ENCODE measurements at regions not wholly inside any gene's neighbourhood (a gene's known extent, or its start where the extent isn't known, plus 50 kb on each side); places are given as distances from the start of the nearest gene placed in this dataset.

- DNase-seq (ENCODE audit: low spot score) = no peak
- FAIRE-seq = no peak
Observed at GRCh38 chr22:48146426-48146825, 1384.0 kb downstream of the TBC1D22A start.

DNA sequence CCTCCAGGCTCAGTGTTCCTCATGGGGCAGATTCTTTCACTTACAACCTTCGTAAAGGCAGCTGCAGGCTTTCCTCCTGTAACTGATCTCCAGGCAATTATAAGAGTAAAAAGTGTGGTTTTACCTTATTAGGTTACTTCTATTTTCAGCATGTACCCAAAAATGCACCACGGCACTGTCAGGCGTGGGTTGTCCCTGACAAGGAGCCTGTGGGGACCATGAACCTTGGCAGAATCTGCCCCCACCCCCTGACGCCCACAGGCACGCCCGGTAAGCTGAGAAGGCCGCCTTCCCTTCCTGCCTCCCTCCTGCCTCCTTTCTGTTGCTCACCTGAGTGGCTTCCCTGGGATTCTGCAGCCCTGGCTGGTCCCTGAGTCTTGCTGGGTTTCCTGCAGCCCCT, 1383.3 kb downstream of the TBC1D22A start:
- FAIRE-seq (no peak), DNase-seq (ENCODE audit: low spot score) (no peak)

DNA sequence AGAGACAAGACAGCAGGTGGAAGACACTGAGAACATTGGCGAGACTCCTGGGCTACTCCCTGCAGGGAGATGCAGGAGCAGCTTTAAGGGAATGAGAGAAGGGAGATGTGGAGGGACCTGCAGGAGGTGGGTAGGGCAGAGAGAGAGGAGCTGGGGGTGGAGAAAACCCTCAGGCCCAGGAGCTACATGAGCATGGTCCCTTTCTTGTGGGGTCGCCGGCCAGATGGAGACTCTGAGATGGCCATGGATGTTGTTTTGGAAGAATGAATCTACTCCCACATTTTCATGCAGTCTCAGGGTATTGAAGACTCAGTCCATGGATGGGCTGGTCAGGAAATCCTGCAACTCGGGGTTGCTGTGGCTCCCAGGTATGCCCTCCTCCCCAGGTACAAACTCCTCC, 1381.9 kb downstream of the TBC1D22A start:
- FAIRE-seq (no peak), DNase-seq (ENCODE audit: low spot score) (no peak)

- FAIRE-seq = no peak
- no peak for DNase-seq (ENCODE audit: low spot score)
Observed at GRCh38 chr22:48143856-48144255, 1381.4 kb downstream of the TBC1D22A start.

DNA sequence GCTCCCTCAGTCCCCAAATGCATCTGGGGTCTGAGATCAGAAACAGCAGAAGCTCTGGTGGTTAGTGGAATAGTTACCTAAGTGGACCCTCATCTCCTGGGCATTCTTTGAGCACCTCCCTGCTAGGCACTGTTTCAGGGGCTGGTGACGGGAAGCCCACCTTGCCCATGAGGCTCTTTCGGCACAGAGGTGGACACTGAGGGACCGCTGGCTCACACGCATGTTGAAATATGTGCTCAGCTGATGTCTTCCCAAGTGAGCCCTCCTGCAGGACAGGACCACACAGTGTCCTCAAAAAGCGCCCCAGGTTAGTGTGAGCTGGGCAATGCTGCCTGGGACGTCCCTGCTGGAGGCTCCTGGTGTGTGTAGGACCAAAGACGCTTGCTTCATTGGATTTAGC, 1379.9 kb downstream of the TBC1D22A start:
- DNase-seq (ENCODE audit: low spot score) = no peak
- FAIRE-seq = no peak

- no peak for DNase-seq (ENCODE audit: low spot score)
- no peak for FAIRE-seq
Observed at GRCh38 chr22:48141301-48141700, 1378.9 kb downstream of the TBC1D22A start.

GRCh38 chr22:48140261-48140813, 1377.9 kb downstream of the TBC1D22A start:
- DNase-seq (ENCODE audit: low spot score) (no peak), FAIRE-seq (no peak)

- FAIRE-seq (no peak), DNase-seq (ENCODE audit: low spot score) (no peak)
Observed at GRCh38 chr22:48139776-48140175, 1377.3 kb downstream of the TBC1D22A start.

GRCh38 chr22:48138855-48139254, 1376.4 kb downstream of the TBC1D22A start:
- FAIRE-seq (no peak), DNase-seq (ENCODE audit: low spot score) (no peak)

GRCh38 chr22:48138427-48138826, 1376.0 kb downstream of the TBC1D22A start:
- FAIRE-seq = no peak

GRCh38 chr22:48137640-48138039, 1375.2 kb downstream of the TBC1D22A start:
- DNase-seq (ENCODE audit: low spot score) = no peak
- no peak for FAIRE-seq

More at GRCh38 chr22:48138427-48138826, 1376.0 kb downstream of the TBC1D22A start:
- DNase-seq (ENCODE audit: low spot score) = no peak

DNA sequence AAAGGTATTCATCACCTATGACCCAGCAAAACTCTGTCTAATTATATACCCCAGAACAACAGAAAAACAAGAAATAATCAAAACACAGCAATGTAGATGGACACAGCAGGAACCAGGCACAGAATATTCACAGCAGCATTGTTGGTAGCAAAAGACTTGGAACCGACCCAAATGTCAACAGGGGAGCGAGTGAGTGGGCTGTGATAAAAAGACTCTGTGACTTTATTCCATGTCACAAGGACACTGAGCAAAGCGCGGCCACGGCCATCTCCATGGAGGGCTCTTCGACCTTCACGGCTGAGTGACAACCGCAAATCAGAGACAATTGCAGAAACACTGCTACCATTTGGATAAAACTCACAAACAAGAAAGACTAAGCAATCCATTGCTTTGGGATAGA, 1373.1 kb downstream of the TBC1D22A start:
- DNase-seq (ENCODE audit: low spot score) (no peak), FAIRE-seq (no peak)

- no peak for FAIRE-seq
- no peak for DNase-seq (ENCODE audit: low spot score)
Observed at GRCh38 chr22:48125416-48125815, 1363.0 kb downstream of the TBC1D22A start.

DNA sequence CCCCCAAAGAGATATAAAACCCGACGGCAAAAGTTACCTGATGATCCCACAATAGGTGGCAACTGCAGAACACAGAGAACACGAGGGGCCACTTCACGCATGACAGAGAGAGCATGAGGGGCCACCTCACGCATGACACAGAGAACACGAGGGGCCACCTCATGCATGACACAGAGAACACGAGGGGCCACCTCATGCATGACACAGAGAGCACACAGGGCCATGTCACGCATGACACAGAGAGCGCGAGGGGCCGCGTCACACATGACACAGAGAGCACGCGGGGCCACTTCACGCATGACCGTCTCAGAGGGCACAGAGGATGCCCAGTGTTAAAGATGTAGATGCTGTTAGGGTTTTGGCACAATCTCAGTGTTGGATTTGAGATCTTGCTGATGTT, 1359.5 kb downstream of the TBC1D22A start:
- FAIRE-seq (no peak), DNase-seq (ENCODE audit: low spot score) (no peak)

- no peak for FAIRE-seq
Observed at GRCh38 chr22:48118654-48119053, 1356.2 kb downstream of the TBC1D22A start.

GRCh38 chr22:48116871-48117270, 1354.4 kb downstream of the TBC1D22A start:
- FAIRE-seq (no peak), DNase-seq (ENCODE audit: low spot score) (no peak)

More at GRCh38 chr22:48118654-48119053, 1356.2 kb downstream of the TBC1D22A start:
- DNase-seq (ENCODE audit: low spot score) = no peak

GRCh38 chr22:48112687-48113521, 1350.5 kb downstream of the TBC1D22A start:
- DNase-seq (ENCODE audit: low spot score) (no peak), FAIRE-seq (no peak)

- no peak for FAIRE-seq
Observed at GRCh38 chr22:48106715-48107259, 1344.3 kb downstream of the TBC1D22A start.

GRCh38 chr22:48106215-48106614, 1343.8 kb downstream of the TBC1D22A start:
- FAIRE-seq (no peak), DNase-seq (ENCODE audit: low spot score) (no peak)

More at GRCh38 chr22:48106715-48107259, 1344.3 kb downstream of the TBC1D22A start:
- DNase-seq (ENCODE audit: low spot score) = no peak

DNA sequence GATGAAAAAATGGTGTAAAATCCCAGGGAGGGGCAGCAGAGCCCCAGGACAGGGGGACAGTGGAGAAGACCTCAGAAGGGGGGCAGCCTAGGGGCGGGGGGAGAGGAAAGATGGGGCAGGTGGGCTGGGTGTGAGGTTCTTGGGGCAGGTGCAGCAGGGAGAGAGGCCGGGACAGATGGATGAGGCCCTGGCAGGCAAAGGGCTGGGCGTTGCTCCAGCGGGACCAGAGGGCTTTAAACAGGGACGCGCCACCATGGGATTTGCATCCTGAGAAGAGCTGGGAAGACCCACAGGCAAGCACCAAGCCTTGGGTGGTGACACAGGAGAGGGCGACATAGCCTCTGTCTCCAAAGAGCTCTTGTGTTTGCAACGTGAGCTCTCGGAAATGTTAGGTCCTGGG, 1342.8 kb downstream of the TBC1D22A start:
- DNase-seq (ENCODE audit: low spot score) = no peak
- no peak for FAIRE-seq

DNA sequence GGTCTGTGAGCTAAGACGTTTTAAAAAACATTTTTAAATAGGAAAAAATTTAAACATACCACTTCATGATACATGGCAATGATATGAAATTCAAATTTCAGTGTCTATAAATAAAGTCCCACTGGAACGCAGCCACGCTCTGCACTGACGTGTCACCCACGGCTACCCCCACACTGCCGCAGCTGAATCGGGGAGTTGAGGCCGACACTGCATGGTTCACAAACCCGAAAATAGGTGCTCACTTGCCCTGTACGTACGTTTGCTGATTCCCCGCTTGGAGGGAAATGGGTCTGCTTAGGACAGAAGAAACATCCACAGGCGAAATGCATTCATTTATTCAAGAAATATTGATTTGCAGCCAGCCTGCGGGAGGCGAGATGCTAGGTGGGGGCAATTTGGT, 1342.3 kb downstream of the TBC1D22A start:
- no peak for FAIRE-seq
- no peak for DNase-seq (ENCODE audit: low spot score)

DNA sequence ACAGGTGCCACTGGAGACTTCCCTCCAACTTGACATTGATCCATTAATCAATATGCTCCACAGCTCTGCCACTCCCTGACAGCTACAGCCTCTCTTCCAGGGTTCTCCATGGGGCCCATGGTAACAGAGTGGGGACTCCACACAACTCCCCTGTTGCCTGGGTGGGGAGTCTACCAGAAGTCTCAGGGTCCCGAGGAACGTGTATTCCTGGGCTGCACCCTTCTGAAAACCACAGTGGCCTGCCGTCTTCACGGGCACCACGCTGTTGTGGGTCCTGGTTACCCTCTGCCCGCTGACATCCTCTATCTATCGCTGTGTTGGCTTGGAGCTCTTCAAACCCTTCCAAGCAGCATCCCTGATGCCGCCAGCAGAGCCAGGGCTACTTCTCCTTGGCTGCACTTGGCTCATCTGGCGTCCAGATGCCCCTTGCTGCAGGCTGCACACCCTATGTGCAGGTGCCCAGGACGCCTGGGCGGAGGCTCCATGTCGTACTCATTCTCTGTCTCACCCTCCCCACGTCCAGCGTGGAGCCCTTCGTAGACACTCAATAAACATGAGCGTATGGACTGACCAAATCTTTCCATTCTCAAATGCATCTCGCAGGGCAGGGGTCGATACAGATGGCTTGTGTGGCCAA, 1341.8 kb downstream of the TBC1D22A start:
- FAIRE-seq = no peak

More for the DNA sequence above, 1341.8 kb downstream of the TBC1D22A start:
- DNase-seq (ENCODE audit: low spot score) = no peak
